Astrocyte of the cerebellum (primary cell): ENCODE measurements at regions not wholly inside any gene's neighbourhood (a gene's known extent, or its start where the extent isn't known, plus 50 kb on each side); places are given as distances from the start of the nearest gene placed in this dataset.

ENCODE experiments used
- DNase-seq: peaks from one replicate; pipeline ENCODE4 v3.0.0-alpha.2; 2011; ENCODE audit warnings: low read depth
- H3K4me3 ChIP-seq: 2 replicates; pipeline ENCODE4 v1.5.1; 2011; ENCODE audit warnings: mild to moderate bottlenecking, low read depth, low read length, moderate library complexity
- in situ Hi-C: cut with HindIII; loops from 2 replicates; pipeline ENCODE4 v1.10.0; 2017; ENCODE audit warnings: low sequenced_read_pairs
- TF ChIP-seq, protein P1 (sequence below): IDR thresholded peaks from 2 replicates; pipeline ENCODE4 v1.5.1; 2012; ENCODE audit warnings: low read length, low read depth, moderate library complexity, mild to moderate bottlenecking; ENCODE audit errors: missing control alignments

DNA sequence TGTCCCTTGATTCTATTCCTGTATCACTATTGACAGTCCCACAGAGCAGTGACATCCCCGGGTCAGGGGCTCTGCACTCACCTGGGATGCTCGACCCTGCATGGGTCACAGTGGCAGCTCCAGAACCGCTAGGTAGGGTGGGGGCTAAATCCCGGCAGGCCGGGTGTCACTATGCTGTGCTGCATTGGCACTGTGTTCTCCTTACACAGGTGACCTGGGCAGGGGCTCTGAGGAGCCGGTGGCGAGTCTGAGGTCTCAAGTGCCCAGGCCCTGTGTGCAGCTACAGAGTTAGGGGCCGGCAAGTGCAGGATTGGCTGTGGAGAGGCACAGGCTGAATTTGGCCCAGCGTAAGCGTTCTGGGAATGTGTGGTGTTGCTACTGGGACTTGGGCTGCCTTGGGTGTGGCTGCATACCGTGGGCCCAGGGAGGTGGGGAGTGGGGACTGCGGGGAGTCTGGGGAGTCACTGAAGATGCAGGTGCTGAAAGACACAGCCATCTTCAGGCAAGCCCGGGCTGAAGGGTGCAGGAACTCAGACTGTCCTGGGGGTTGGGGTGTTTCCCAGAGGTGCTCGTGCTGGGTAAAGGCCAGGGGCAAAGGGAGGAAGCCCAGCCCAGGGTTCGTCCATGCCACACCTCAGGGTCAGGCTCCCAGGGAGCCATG is 102.6 kb upstream of the PRR20G start:
- in situ Hi-C loops: no loop called here
- TF ChIP-seq, protein P1, sequence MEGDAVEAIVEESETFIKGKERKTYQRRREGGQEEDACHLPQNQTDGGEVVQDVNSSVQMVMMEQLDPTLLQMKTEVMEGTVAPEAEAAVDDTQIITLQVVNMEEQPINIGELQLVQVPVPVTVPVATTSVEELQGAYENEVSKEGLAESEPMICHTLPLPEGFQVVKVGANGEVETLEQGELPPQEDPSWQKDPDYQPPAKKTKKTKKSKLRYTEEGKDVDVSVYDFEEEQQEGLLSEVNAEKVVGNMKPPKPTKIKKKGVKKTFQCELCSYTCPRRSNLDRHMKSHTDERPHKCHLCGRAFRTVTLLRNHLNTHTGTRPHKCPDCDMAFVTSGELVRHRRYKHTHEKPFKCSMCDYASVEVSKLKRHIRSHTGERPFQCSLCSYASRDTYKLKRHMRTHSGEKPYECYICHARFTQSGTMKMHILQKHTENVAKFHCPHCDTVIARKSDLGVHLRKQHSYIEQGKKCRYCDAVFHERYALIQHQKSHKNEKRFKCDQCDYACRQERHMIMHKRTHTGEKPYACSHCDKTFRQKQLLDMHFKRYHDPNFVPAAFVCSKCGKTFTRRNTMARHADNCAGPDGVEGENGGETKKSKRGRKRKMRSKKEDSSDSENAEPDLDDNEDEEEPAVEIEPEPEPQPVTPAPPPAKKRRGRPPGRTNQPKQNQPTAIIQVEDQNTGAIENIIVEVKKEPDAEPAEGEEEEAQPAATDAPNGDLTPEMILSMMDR: no peak
- no peak for DNase-seq
- H3K4me3 ChIP-seq: no peak overlapping the region

DNA sequence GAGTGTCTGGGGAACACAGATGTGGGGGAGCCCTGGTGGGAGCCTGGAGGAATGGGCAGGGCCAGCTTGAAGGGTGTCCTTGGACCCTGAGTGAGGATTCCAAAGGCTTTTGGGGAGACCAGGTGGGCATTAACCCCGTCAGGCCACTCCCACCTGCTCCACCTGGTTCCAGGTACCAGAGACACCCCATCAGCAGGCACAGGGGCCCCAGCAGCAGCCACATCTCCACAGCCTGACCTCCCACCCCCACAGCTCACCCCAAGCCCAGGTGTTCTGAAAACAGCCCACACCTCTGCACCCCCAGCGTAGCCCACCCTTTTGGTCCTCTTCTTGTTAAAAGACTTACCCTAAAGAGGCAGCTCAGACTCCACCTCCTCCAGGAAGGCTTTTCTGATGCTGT is 102.1 kb upstream of the PRR20G start:
- TF ChIP-seq, protein P1: no peak
- no peak overlapping the region for H3K4me3 ChIP-seq
- no peak for DNase-seq
- in situ Hi-C loops: no loop called here

DNA sequence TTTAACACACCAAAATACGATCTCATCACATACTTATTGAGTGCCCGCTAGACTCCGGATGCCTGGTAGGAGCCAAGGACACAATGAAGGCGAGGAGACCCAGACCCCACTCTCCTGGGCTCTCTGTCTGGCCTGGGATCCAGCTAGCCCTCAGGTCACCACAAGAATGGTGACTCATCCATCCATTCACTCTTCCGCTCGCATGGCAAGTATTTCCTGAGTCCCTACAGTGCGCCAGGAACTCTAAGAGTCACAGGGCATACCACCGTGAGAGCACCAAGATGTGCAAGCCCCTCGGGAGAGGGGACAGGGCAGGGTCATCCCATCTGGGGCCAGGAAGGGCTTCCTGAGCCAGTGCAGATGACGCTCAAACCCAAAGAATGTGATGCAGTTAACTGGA is 101.6 kb upstream of the PRR20G start:
- in situ Hi-C loops: no loop called here
- TF ChIP-seq, protein P1: no peak

DNA sequence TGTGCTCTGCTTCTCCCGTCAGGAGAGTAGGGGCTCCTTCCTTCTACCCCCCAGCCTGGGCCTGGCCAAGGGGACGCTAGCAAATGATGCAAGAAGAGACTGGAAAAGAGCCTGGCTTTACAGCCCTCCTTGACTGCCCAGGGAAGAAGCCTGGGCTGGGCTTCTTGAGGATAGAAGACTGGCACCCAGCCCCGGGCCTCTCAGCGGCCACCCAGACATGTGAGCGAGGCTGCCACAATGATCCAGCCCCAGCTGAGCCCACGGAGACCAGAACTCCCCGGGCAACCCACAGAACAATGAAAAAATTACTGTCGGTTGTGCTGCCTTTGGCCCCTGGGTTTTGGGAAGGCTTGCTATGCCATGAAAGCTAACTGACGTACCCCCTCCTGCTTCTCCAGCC is 100.6 kb upstream of the PRR20G start:
- H3K4me3 ChIP-seq: no peak overlapping the region
- no peak for DNase-seq
- TF ChIP-seq, protein P1: no peak
- in situ Hi-C loops: no loop called here

More for the DNA sequence above, 101.6 kb upstream of the PRR20G start:
- no peak for DNase-seq
- no peak overlapping the region for H3K4me3 ChIP-seq

DNA sequence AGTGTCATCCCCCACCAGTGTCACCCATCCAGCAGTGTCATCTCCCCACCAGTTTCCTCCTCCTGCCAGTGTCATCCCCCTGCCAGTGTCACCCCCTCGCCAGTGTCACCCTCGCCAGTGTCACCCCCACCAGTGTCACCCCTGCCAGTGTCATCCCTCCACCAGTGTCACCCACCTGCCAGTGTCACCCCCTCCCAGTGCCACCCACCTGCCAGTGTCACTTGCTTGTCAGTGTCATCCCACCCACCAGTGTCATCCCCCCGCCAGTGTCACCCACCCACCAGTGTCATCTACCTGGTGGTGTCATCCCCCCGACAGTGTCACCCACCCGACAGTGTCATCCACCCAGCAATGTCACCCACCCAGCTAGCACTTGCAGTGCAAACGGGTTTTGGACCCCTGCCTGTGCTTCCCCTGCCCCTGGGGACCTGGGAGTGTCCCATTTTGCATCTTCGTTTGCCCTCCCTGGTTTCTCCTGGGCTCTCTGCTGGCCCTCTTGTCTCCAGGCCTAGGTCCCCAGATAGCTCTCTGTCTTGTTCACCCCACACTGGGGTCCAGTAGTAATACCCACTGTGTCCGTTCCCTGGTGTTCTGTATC is 99.8 kb upstream of the PRR20G start:
- in situ Hi-C loops: no loop called here
- DNase-seq: no peak
- no peak overlapping the region for H3K4me3 ChIP-seq
- TF ChIP-seq, protein P1: no peak

DNA sequence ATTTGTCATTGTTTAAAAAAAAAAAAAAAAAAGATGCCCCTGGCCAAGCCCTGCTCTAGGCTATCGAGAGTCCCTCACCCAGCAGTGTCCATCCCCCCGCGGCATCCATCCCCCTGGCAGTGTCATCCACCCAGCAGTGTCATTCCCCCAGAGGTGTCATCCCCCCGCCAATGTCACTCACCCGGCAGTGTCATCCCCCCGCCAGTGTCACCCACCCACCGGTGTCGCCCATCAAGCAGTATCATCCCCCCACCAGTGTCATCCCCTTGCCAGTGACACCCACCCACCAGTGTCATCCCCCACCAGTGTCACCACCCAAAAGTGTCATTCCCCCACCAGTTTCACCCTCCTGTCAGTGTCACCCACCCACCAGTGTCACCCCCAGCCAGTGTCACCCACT is 99.3 kb upstream of the PRR20G start:
- TF ChIP-seq, protein P1: no peak
- DNase-seq: no peak
- no peak overlapping the region for H3K4me3 ChIP-seq
- in situ Hi-C loops: no loop called here
